ENCODE measurements at regions not wholly inside any gene's neighbourhood (a gene's known extent, or its start where the extent isn't known, plus 50 kb on each side); places are given as distances from the start of the nearest gene placed in this dataset.
"Not testable (repeated sequence)": the region's sequence is repeated elsewhere in the genome, so short reads cannot be mapped to it uniquely, and the experiment has no call there.

- not testable (repeated sequence) for TF ChIP-seq CTCF (conservative IDR thresholded peaks at IDR 0.05); EZH2 (IDR thresholded peaks at IDR 0.05; ENCODE audit: low read depth)
Measured at GRCh38 chr13:58352100-58352499, 720.6 kb downstream of the PCDH17 start.
